ENCODE measurements at regions not wholly inside any gene's neighbourhood (a gene's known extent, or its start where the extent isn't known, plus 50 kb on each side); places are given as distances from the start of the nearest gene placed in this dataset.

DNA sequence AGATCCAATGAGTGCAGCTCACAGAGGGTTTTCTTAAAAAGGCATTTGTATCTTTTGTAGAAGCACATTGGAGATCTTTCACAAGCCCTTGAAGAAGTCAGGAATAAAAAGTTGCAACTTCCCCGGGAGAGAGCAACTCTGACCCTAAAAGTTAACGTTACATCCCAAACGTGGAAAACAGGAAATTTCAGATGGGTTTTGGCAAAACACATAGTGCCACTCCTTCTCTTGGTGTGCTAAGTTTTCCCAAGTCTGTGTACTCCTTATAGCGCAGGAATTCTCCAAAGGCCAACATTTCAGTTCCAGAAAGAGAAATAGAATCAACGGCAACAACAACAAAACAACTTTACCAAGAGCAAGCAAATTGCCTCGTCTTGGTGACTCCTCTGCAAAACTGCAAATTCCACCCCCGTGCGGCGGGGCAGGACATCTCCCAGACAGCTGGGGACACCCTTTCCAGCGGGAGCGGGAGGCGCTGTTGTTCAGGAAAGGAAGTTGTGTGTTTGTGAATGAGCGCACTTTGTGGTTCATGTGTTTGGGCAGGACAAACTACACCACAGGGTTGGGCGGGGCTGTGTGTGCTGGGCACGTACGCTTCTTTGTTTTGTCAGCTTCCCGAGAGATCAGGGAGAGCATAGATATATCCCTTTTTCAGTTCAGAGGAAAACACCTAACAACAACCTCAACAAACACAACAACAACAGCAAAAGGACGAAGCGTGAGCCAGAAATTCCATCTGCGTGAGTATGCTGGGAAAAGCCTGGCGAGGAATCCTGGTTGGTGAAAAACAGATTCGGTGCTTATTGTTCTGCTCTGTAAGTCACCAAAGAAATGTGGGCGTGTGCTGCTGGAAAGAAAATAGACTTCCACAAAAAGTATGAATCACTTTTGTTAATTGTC lies 294.7 kb upstream of the PITRM1 start:
- peak; percentile 60 for DNase-seq (ENCODE audit: low read depth, low spot score)

DNA sequence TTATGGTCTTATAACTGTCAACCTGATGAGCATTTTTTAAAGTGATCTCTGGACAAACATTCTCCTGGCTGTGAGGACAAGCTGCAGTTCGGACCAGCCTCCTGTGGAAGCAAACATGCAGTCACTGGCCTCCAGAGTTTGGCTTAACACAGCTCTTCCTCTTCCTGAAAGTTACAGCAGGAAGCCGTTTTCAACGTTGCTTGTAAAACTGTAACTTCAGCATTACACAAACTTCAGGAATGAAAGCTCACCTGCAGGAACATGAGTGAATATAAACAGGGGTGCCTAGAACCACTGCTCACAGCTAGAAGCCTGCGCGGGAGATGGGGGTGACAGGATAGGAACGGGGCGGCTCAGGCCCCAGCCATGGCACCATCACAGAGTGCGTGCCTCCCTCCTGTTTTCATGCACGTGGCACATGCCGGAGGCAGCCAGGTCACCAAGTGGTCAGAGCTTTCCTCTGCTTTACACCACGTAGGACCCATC lies 292.9 kb upstream of the PITRM1 start:
- DNase-seq (ENCODE audit: low read depth, low spot score), result no peak

DNA sequence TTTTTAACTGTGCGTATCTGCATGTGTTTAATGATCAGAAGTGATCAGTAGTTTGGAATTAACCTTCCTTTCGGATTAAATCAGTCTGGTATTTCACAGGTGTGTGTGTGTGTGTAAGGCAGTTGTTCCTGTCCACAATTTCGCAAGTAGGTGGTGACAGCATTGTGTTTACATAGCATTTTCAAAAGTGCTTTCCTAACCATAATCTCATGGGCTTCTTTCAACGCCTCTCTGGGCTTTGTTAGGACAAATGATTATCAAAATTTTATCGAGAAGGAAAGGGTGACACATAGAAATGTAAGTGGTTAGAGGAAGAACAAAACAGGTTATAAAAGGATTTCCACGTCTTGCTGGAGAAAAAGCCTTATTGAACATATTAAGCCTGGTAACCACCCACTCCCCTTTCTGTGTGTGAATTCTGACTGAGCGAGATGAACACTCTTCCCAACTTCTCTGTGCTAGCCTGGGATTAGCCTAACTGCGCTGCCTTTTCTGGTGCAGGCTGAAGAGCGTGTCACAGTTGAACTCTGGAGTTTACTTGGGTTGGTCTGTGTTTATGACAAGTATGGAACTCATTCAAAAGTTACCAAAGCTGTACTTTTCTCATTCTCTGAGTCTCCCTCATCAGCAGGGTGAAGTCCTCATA lies 292.3 kb upstream of the PITRM1 start:
- no peak for DNase-seq (ENCODE audit: low read depth, low spot score)

DNA sequence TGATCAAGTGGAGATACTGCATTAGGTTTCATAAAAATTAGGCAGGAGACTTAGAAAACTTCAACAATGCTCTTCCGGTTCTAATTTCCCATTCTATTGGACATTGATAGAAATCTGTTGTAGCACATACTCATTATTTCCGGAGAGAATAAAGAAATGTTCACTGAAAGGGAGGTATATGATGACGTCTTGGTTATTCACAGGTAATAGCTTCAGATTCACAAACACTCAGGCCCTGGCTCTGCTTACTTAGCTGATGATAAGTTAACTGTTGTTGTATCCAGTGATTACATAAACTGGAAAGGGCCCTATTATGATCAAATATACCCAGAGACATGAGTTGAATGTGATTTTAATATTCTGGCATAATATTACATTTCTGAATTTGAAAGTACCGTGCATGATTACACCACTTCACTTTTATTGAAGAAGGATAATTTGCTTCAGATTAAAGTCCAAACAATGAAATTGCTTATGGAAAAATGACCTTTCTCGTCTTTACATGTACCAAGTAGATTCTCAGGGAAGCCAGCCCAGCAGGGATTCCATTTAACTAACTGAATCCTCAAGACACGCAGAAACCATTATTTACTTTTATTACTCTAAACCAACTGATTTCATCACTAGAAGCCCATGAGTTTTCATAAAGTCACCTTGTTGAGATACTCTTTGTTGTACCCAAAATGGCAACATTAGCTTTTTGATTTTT lies 288.0 kb upstream of the PITRM1 start:
- no peak for DNase-seq (ENCODE audit: low read depth, low spot score)

DNA sequence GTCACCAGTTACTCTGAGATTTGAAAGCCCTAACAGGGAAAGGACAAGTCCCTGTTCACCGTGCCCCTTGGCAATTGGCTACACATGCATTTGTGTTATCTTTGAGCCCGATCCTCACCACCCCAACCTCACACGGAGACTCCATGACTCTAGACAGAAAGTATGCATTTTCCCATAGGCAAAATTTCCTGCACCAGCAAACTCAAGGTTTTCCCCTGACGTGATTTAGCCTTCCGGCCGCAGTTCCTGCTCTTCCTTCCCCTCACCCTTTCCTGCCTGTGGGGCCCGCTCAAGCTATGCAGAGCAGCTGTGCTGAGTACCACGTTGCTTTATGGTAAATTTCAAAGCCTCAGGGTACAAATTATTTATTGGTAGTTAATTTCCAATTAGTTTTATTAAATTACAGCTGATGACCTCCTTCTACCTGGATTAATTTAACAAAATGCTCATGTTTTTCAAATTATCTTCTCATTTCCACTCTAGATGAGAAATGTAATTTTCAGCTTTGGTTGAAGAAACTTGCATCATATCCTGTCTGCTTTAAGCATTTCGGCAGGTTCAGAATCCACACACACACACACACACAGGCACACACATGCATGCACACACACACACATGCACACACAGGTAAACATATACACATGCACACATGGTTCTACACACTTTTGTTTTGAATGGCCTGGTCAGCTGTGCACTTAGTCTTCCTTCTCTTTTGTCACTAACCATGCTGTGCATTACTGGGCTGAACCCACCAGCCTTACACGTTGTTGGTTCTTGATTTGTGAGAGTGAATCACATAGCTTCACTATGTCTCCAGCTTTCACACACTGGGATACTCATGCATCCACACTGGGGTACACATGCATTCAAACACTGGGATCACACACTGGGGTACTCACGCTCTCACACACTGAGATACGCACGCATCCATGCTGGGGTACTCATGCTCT lies 283.1 kb upstream of the PITRM1 start:
- DNase-seq (ENCODE audit: low read depth, low spot score), result no peak

DNA sequence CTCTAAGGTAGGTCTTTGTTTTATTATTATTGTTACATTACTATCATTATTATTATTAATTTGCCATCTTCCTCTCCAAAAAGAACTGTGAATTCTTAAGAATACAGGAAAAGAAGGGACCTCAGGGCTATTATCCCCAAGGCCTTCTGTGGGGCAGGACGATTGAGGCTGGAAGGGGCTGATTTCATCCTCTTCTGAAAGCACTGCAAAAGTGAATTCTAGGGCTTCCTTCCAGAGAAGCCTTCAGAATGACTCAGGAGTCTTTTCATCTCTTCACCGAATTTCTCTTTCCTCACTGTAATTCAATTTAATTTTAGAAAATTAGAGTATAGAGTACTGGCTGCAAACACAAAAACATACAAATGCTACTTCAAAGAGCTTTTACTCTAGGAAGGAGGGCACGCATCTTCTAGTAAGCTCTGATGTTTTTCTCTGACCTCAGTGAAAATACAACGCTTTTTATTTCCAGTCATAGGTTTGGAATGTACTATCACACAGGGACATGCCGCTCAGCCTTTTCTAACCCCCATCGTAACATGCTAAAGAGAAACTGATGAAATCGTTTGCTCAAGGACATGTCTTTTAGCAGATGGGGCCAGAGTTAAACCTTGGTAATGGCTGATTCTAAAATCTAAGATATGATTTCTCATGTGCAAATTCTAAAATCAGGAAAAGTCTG lies 280.2 kb upstream of the PITRM1 start:
- no peak for DNase-seq (ENCODE audit: low read depth, low spot score)

DNA sequence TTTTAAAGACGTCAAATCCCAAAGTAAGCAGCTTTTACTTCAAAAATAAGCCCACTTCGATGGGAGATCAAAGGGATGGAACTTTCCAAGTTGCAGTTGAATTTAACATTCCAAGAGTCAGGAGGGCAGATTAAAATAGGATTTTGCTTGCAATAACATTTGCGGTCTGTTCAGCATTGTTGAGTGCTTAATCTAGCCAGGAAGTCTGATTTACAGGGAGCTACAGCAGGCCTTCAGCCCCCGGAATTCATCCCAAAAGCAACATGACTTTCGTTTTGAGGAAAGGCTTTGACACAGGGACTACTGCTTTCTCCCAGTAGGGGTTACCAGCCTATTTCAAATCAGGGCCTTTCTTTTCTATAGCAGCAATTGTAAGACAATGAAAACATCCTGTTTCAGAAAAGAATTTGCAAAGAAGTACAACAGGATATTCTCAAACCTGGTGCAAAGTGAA lies 279.6 kb upstream of the PITRM1 start:
- DNase-seq (ENCODE audit: low read depth, low spot score), result peak; percentile 69

DNA sequence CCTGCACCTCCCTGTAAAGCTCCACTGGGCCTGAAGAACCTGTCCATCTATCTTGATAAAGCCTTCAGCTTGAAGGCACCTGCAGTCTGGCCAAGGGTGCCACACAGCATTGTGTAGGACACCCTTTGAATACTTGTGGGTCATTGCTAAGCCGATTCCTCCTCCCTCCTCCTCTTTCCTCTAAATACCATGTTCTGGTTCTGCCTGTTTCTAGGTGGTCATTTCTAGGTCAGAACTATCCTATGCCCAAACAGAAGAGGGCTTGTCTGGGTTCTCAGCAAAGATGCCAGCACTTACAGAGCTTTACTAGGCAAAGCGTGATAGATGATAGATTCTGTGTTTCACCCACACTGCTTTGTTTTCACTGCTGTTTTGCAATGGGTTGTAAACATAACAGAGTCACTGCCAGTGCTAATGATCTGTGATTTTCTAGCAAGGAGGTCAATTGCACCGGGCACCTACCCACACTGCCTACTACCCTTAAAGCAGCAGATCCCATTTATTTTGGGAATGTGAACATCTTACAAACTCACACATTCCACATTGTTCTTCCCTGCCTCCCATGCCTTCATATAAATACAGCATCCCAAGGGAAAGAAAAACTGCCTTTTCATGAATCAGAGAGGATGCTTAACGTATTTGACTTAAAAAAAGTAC lies 279.1 kb upstream of the PITRM1 start:
- DNase-seq (ENCODE audit: low read depth, low spot score), result no peak

DNA sequence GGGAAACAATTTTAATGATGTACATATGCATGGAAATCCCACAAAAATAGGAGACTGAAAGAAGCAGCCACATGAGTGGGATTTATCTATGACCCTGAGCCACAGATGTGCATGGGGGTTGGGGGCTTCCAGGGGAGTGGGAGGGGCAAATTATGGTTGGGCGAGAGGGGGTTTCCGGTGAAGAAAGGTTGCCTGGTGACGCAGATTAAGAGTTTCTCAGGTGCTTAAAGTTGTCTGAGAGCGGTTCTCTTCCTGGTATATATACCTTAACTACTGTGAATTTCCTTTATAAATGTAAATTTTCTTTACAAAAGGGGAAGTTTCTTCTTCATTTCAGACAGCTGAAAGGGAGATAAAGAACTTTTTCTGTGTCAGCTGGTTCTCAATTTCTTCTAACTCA lies 273.6 kb upstream of the PITRM1 start:
- DNase-seq (ENCODE audit: low read depth, low spot score), result no peak

DNA sequence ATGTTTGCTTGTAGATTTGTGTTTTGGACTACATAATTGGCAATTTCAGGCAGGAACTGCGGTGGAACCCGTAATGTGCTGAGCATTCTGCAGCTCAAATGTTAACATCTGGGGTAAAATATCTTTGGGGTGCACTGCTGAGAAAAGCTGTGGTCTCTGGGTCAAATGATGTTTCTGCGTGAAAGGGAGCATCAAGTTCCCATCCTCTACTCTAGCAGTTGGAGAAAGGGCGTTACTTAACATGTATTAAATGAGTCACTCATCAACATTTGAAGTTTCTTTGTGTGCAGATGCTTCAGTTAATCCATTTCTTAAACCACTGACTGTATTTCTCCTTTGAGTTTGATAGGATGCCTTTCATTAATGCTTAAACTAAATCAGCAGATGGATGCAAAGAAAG lies 273.1 kb upstream of the PITRM1 start:
- DNase-seq (ENCODE audit: low read depth, low spot score), result no peak

DNA sequence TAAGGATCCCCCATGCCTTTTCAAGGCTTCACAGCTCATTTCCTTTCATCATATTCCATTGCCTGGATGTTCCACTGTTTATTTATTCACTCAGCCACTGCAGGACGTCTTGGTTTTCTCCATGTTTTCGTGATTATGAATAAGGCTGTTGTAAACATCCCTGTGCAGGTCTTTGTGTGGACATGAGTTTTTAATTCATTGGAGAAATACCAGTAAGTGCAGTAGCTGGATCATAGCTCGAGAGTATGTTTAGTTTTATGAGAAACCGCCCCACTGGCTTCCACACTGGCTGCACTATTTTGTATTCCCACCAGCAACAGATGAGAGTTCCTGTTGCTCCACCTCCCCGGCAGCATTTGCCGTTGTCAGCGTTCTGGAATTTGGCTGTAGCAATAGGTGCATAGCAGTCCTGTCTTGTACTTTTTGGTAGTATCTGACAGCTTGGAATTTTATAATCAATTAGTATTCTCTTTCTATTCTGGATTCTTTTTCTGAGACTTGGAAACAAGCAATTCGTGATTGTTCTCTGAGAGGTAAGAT lies 269.9 kb upstream of the PITRM1 start:
- no peak for DNase-seq (ENCODE audit: low read depth, low spot score)

DNA sequence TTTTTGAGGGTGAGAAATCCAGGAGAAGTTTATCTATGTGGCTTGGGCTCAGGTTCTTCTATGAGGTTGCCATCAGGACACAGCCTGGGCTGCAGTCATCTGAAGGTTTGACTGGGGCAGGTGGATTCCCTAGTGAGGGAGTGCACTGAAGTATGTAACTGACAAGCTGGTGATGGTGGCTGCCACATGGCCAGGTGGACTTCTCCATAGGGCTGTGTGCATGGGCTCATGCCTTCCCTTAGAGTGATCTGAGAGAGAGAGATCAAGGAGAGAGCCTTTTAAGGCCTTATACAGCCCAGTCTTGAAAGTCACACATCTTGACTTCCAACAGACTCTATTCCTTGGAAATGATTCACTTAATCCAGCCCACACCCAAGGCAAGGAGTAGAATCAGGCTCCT lies 266.6 kb upstream of the PITRM1 start:
- no peak for DNase-seq (ENCODE audit: low read depth, low spot score)

DNA sequence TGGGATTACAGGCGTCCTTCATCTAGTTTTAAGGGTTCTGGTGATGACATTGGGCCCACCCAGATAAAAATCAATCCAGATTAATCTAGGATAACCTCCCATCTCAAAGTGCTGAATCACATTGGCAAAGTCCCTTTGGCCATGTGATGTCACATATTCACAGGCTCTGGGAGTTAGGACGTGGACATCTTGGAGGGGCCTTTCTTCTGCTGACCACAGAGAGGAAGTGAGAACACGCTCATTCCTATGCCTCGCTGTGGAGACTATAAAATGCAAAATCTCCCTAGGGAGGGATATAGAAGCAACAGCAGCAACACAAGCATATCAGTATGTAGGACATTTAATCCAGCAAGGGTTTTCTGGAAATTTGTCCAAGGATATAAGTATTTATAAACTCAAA lies 266.0 kb upstream of the PITRM1 start:
- DNase-seq (ENCODE audit: low read depth, low spot score), result no peak

DNA sequence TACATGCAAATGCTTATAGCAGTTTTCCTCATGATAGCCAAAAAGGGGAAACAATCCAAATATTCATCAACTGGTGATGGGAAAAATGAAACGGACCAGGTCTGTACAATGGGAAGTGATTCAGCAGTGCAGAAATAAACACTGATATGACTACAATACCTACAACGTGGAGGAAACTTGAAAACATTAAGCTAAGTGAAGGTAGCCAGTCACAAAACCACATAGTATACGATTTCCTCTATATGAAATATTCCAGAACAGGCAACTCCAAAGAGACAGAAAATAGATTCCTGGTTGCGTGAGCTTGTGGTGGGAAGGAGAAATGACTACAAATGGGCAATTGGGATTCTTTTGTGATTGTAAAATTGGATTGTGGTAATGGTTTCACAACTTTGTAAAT lies 263.1 kb upstream of the PITRM1 start:
- no peak for DNase-seq (ENCODE audit: low read depth, low spot score)

DNA sequence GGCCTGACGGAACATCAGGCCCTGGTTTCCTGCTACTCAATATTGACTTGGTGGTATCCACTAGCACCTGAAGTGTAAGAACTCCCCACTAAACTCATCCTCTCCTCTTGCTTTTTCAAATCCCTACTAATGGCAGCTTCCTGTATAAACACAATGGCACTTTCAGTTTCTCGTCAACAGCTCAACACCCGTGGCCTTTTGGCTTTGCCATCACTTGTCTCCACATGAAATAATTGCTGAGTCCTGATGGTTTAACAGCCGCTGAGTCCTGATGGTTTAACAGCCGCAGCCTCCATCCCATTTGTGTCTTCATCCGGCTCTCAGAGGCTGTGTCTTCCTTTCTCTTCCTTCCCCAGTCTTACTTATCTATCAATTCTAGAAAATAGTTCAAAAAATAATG lies 261.4 kb upstream of the PITRM1 start:
- DNase-seq (ENCODE audit: low read depth, low spot score), result no peak

DNA sequence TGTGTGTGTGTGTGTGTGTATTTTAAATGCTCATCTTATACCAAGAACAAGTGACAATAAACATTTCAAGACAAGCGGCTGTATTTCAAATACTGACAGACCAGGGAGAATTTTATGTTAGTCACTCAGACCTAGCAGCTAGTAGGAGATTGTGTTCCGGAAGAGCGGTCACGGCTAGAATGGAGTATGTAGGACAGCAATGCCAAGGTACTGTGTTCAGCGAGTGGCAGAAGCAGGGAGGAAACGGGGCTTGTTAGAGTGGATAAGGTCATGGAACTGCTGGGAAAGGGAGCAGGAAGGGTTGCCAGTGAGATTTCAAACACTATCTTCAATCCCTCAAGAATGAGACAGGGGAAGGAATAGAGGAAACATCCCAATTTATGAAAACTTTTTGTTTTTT lies 260.5 kb upstream of the PITRM1 start:
- no peak for DNase-seq (ENCODE audit: low read depth, low spot score)

DNA sequence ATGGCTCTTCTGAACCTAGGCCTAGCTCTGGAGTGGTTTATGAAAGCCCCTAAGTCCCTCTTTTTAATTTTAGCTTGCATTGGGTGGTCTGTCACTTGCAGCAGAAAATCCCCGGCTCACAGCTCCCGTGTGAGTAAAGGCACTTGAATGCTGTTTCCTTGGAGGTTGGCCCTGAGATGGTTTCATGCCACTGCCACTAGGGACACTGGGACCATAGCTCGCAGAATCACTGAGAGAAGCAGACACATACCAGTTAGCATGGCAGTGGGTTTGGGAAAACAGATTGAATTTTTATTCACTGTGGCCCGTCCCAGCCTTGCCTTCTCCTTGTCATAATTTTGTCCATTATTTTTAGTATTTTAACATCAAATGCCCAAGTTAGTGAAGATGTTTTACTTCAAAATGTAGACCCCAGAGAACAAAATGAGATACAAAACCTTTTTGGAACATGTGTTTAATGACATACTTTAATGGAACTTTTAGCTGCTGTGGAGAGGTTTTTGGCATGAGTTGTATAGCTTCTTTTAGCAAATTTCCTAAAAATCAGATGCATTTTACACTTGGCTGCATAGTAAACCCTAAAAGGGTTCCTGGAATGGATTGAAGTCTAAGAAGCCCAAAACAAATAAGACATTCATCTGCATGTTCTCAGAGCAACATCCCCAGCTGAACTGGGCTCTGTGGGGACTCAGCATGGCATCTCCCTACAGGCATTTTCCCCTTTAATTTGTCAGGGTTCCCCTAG lies 259.7 kb upstream of the PITRM1 start:
- DNase-seq (ENCODE audit: low read depth, low spot score), result no peak

DNA sequence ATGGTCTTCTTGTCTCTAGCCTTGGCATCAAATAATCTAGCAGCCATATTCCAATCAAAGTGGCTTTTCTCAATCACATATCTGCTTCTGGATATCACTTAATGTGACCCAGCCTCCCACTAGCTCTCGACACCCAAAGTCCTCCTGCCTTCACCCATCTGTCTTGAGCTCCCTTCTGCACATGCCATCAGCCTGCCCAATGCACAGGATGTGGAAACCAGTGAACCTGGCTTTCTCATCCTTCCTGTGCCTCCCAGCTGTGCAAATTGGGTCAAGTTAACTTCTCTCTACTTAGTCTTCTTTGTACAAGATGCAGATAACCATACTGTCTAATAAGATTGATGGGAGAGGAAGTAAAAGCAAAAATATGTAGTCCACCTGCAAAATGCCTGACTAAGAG lies 257.9 kb upstream of the PITRM1 start:
- no peak for DNase-seq (ENCODE audit: low read depth, low spot score)

DNA sequence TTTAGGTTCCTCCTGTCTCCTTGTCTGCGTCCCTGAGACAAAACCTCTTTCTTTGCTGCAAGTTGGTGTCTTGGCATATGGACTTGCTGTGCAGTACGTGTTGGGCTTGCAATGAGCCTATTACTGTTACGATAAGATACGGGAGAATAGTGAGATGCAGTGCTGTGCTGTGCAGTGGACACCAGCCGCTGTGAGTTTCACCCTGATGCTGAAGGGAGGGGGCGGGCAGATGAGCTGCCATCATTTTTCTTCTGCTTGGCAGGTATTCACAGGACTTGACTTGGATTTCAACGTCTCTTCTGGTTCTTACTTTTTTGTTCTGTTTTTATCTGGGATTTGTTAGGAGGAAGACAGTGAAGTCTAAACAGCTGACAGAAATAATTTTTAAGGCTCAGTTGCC lies 257.1 kb upstream of the PITRM1 start:
- DNase-seq (ENCODE audit: low read depth, low spot score), result no peak
